ENCODE measurements at regions not wholly inside any gene's neighbourhood (a gene's known extent, or its start where the extent isn't known, plus 50 kb on each side); places are given as distances from the start of the nearest gene placed in this dataset.

DNA sequence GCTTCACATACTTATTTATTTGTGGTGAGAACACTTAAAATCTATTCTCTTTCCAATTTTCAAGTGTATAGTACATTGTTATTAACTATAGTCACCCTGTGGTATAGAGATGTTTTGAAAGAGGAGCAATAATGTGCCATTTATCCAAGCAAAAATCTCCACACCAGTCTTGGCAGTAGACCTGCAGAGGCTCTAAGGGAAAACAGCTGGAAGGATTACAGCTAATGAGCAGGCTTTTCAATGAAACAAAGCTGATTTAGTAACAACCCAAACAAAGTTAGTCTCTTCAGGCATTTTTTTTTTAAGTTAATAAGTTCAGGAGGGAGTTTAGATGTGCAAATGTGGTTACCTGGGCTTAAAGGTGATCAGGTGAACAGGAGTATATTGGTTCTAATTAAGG is 101.9 kb downstream of the EVX1 start:
- TF ChIP-seq, protein P1, sequence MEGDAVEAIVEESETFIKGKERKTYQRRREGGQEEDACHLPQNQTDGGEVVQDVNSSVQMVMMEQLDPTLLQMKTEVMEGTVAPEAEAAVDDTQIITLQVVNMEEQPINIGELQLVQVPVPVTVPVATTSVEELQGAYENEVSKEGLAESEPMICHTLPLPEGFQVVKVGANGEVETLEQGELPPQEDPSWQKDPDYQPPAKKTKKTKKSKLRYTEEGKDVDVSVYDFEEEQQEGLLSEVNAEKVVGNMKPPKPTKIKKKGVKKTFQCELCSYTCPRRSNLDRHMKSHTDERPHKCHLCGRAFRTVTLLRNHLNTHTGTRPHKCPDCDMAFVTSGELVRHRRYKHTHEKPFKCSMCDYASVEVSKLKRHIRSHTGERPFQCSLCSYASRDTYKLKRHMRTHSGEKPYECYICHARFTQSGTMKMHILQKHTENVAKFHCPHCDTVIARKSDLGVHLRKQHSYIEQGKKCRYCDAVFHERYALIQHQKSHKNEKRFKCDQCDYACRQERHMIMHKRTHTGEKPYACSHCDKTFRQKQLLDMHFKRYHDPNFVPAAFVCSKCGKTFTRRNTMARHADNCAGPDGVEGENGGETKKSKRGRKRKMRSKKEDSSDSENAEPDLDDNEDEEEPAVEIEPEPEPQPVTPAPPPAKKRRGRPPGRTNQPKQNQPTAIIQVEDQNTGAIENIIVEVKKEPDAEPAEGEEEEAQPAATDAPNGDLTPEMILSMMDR (conservative IDR thresholded peaks at IDR 0.05; ENCODE audit: low read depth, low read length), result no peak
- no peak for TF ChIP-seq EZH2 (IDR thresholded peaks at IDR 0.05; ENCODE audit: low read length, unreplicated experiment)
- TF ChIP-seq EZH2phosphoT487 (IDR thresholded peaks at IDR 0.05; ENCODE audit: borderline replicate concordance, low read length), result no peak
